ENCODE measurements at regions not wholly inside any gene's neighbourhood (a gene's known extent, or its start where the extent isn't known, plus 50 kb on each side); places are given as distances from the start of the nearest gene placed in this dataset.
"Not testable (repeated sequence)": the region's sequence is repeated elsewhere in the genome, so short reads cannot be mapped to it uniquely, and the experiment has no call there.

GRCh38 chr18:78246050-78246449, 733.6 kb upstream of the SALL3 start:
- ATAC-seq (ENCODE audit: low FRiP score) (no peak), DNase-seq (ENCODE audit: low spot score) (no peak)
- TF ChIP-seq CTCF (IDR thresholded peaks at IDR 0.05) = no peak

- TF ChIP-seq CTCF (IDR thresholded peaks at IDR 0.05) = no peak
- ATAC-seq (ENCODE audit: low FRiP score) = no peak
- DNase-seq (ENCODE audit: low spot score) = no peak
These were observed 733.0 kb upstream of the SALL3 start for GRCh38 chr18:78246588-78246987.

GRCh38 chr18:78247615-78248289, 731.9 kb upstream of the SALL3 start:
- ATAC-seq (ENCODE audit: low FRiP score) (no peak), DNase-seq (ENCODE audit: low spot score) (no peak)
- no peak for TF ChIP-seq CTCF (IDR thresholded peaks at IDR 0.05)

- no peak for ATAC-seq (ENCODE audit: low FRiP score)
- DNase-seq (ENCODE audit: low spot score) = no peak
- no peak for TF ChIP-seq CTCF (IDR thresholded peaks at IDR 0.05)
These were observed 724.6 kb upstream of the SALL3 start for GRCh38 chr18:78255013-78255412.

GRCh38 chr18:78268226-78268988, 711.2 kb upstream of the SALL3 start:
- DNase-seq (ENCODE audit: low spot score) (no peak), ATAC-seq (ENCODE audit: low FRiP score) (no peak)
- TF ChIP-seq CTCF (IDR thresholded peaks at IDR 0.05) = no peak

- no peak for DNase-seq (ENCODE audit: low spot score)
- no peak for ATAC-seq (ENCODE audit: low FRiP score)
- TF ChIP-seq CTCF (IDR thresholded peaks at IDR 0.05) = no peak
These were observed 707.8 kb upstream of the SALL3 start for GRCh38 chr18:78271790-78272189.

GRCh38 chr18:78273876-78274275, 705.7 kb upstream of the SALL3 start:
- ATAC-seq (ENCODE audit: low FRiP score) = no peak
- DNase-seq (ENCODE audit: low spot score) = no peak
- no peak for TF ChIP-seq CTCF (IDR thresholded peaks at IDR 0.05)

GRCh38 chr18:78283425-78283824, 696.2 kb upstream of the SALL3 start:
- ATAC-seq (ENCODE audit: low FRiP score) = not testable (repeated sequence)

More at GRCh38 chr18:78283425-78283824, 696.2 kb upstream of the SALL3 start:
- not testable (repeated sequence) for DNase-seq (ENCODE audit: low spot score)

All from omental fat pad (tissue), 3 donors.